Ascending aorta (tissue), 2 donors: ENCODE measurements at regions not wholly inside any gene's neighbourhood (a gene's known extent, or its start where the extent isn't known, plus 50 kb on each side); places are given as distances from the start of the nearest gene placed in this dataset.
"Not testable (repeated sequence)": the region's sequence is repeated elsewhere in the genome, so short reads cannot be mapped to it uniquely, and the experiment has no call there.

Experiments used
- DNase-seq, 2 donors: peaks; one replicate each; pipeline ENCODE4 v3.0.0-alpha.2; 2019; ENCODE audit warnings: low spot score in 2 of 2
- H3K27ac ChIP-seq, 2 donors: fragments of 200-600 bp; sonication (generic); one replicate each; pipeline ENCODE4 v1.5.1; 2016 to 2017; ENCODE audit warnings: mild to moderate bottlenecking in 1 of 2
- H3K27me3 ChIP-seq: fragments of 200-600 bp; sonication (generic); one replicate; pipeline ENCODE4 v1.5.1; 2017
- H3K36me3 ChIP-seq, 2 donors: fragments of 200-600 bp; sonication (generic); one replicate each; pipeline ENCODE4 v1.5.1; 2016
- H3K4me1 ChIP-seq, 2 donors: fragments of 200-600 bp; sonication (generic); one replicate each; pipeline ENCODE4 v1.5.1; 2016 to 2017; ENCODE audit warnings: mild to moderate bottlenecking in 1 of 2
- H3K4me3 ChIP-seq, 2 donors: fragments of 200-600 bp; sonication (generic); one replicate each; pipeline ENCODE4 v1.5.1; 2016 to 2017; ENCODE audit warnings: mild to moderate bottlenecking in 1 of 2
- H3K9me3 ChIP-seq, 2 donors: fragments of 200-600 bp; sonication (generic); one replicate each; pipeline ENCODE4 v1.5.1; 2016
- intact Hi-C: fragments of 100-400 bp; cut with DNase I; formaldehyde crosslinking; loops from one replicate; pipeline ENCODE4 v1.15.1; 2023
- TF ChIP-seq, protein P1 (sequence below), 3 experiments: fragments of 200-600 bp in 2 of 3; fragments of 450-650 bp in 1 of 3; sonication (generic) in 2 of 3; IDR thresholded peaks; one replicate each; pipeline ENCODE4 v1.5.1; 2016 to 2019; ENCODE audit warnings: antibody characterized with exemption in 3 of 3, mild to moderate bottlenecking in 1 of 3, moderate library complexity in 1 of 3

DNA sequence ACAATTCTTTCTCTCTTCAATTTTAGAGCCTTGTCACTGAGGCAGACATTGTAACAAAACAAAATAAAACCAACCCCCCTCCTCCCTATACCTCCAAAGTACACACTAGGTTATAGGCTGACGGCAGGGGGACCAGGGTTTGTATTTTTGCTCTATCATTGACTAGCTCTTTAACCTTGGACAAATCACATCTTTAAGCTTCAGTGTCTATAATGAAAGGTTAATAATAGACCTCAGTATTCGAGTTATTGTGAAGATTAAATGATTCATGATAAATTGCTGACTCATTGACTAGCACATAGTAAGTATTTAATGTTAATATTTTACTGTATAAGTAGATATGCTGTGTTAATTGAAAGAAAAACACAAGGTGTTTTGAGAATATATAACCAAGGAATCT, 1267.6 kb upstream of the ADGRL2 start:
- H3K27me3 ChIP-seq: no peaks in the 10 kb centered on the region

DNA sequence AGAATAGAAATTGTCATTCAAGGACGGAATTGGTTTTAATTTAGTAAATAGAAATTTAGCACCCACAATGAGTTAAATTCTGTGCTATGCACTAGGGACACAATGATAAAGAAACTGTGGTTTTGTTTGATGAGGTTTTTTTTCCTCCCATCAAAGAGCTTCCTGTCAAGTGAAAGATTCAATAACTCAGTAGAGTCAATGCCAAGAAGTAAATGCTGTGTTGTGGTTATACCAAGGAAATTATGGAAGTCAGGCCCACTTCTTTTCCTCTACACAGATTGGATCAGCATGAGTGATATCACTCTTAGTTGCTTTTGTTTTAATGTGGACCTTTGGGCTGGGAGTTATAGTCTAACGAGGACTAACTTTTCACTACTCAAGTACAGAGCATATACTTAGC, 1269.6 kb upstream of the ADGRL2 start:
- Histone ChIP-seq H3K4me1 (no peaks in the 10 kb centered on the region), H3K4me3 (no peak overlapping the region), H3K36me3 (no peaks in the 10 kb centered on the region), H3K27me3 (no peaks in the 10 kb centered on the region), H3K9me3 (no peaks in the 10 kb centered on the region), H3K27ac (no peak overlapping the region)
- intact Hi-C loops: no loop called here
- DNase-seq: no peak
- TF ChIP-seq, protein P1, sequence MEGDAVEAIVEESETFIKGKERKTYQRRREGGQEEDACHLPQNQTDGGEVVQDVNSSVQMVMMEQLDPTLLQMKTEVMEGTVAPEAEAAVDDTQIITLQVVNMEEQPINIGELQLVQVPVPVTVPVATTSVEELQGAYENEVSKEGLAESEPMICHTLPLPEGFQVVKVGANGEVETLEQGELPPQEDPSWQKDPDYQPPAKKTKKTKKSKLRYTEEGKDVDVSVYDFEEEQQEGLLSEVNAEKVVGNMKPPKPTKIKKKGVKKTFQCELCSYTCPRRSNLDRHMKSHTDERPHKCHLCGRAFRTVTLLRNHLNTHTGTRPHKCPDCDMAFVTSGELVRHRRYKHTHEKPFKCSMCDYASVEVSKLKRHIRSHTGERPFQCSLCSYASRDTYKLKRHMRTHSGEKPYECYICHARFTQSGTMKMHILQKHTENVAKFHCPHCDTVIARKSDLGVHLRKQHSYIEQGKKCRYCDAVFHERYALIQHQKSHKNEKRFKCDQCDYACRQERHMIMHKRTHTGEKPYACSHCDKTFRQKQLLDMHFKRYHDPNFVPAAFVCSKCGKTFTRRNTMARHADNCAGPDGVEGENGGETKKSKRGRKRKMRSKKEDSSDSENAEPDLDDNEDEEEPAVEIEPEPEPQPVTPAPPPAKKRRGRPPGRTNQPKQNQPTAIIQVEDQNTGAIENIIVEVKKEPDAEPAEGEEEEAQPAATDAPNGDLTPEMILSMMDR (IDR thresholded peaks at IDR 0.05): no peak

More for the DNA sequence above, 1267.6 kb upstream of the ADGRL2 start:
- TF ChIP-seq, protein P1 (IDR thresholded peaks at IDR 0.05): no peak
- no peak for DNase-seq
- Histone ChIP-seq H3K4me3 (no peak overlapping the region), H3K4me1 (no peaks in the 10 kb centered on the region), H3K27ac (no peak overlapping the region), H3K9me3 (no peaks in the 10 kb centered on the region), H3K36me3 (no peaks in the 10 kb centered on the region)
- intact Hi-C loops: no loop called here

DNA sequence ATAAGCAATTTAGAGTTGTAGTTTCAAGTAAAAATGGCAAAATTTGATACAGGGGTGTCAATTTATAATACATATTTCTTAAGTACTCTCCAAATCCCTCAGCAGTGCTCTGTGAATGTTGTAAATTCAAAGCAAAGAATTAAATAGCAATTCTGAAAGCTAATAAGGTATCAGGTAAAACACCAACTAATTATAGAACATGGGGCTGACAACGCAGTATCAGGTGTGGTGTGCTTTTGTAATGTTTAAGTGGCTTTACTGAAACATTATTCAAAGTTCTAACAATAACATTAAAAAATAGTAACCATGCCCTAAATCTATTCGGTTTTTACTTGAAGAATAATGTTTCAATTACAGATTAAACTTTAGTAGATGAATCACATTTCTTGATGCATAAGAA, 1271.2 kb upstream of the ADGRL2 start:
- H3K4me3 ChIP-seq: no peak overlapping the region
- no peak overlapping the region for H3K27ac ChIP-seq
- H3K27me3 ChIP-seq: no peaks in the 10 kb centered on the region
- H3K36me3 ChIP-seq: no peaks in the 10 kb centered on the region
- intact Hi-C loops: no loop called here
- DNase-seq: no peak
- TF ChIP-seq, protein P1 (IDR thresholded peaks at IDR 0.05): no peak
- no peaks in the 10 kb centered on the region for H3K9me3 ChIP-seq
- no peaks in the 10 kb centered on the region for H3K4me1 ChIP-seq

DNA sequence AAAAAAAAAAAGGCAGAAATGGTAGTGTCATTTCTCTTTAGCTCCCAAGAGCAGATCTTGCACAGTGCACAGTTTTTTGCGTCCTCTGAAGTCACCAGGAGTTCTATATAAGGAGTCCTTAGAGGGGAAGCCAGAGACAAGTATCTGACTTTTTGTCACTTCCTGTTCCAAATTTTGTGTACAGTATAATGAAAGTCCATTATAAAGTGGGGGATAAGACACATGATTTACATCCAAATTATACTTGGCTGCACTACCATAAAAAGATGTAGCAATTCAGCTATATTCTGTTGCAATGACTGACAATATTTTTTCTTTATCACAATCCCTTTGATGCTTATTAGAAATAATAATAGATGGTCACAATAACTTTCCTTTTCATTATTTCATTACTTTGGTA, 1276.9 kb upstream of the ADGRL2 start:
- TF ChIP-seq, protein P1 (IDR thresholded peaks at IDR 0.05): no peak
- no peak overlapping the region for H3K27ac ChIP-seq
- no peaks in the 10 kb centered on the region for H3K36me3 ChIP-seq
- no peaks in the 10 kb centered on the region for H3K27me3 ChIP-seq
- H3K4me3 ChIP-seq: no peak overlapping the region
- DNase-seq: no peak
- no peaks in the 10 kb centered on the region for H3K9me3 ChIP-seq
- intact Hi-C loops: no loop called here
- H3K4me1 ChIP-seq: no peaks in the 10 kb centered on the region

DNA sequence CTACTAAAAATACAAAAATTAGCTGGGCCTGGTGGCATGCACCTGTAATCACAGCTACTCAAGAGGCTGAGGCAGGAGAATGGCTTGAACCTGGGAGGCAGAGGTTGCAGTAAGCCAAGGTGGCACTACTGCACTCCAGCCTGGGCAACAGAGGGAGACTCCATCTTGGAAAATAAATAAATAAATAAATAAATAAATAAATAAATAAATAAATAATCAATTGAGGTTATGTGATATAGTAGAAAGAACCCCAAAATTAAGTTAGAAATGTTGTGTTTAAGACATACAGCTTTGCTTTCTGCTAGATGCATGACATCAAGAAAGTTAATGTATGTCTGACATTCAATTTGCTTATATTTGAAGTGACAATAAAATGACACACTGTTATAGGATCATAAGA, 1277.7 kb upstream of the ADGRL2 start:
- intact Hi-C loops: not testable (repeated sequence)

DNA sequence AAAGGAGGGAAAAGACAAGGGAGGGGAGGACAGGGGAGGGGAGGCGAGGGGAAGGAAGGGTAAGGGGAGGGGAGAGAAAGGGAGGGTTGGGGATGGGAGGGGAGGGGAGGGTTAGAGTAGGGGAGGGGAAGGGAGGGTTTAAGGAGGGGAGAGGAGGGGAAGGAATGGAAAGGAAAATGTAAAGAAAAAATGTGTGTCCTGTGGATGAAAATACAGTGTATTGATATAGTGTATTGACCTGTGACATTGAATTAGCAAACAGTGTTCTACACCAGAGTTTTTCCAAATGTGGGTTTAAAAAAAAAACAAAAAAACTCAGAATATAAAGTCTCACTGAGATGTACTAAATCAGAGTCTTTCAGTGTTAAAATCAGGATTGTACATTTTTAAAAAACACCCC, 1279.8 kb upstream of the ADGRL2 start:
- no peaks in the 10 kb centered on the region for H3K4me1 ChIP-seq
- H3K27me3 ChIP-seq: no peaks in the 10 kb centered on the region
- no peaks in the 10 kb centered on the region for H3K36me3 ChIP-seq
- TF ChIP-seq, protein P1 (IDR thresholded peaks at IDR 0.05): no peak
- H3K9me3 ChIP-seq: no peaks in the 10 kb centered on the region
- DNase-seq: no peak
- no peak overlapping the region for H3K27ac ChIP-seq
- intact Hi-C loops: no loop called here
- no peak overlapping the region for H3K4me3 ChIP-seq

More for the DNA sequence above, 1277.7 kb upstream of the ADGRL2 start:
- H3K4me3 ChIP-seq, H3K27ac ChIP-seq, DNase-seq, H3K36me3 ChIP-seq, H3K27me3 ChIP-seq, H3K4me1 ChIP-seq, H3K9me3 ChIP-seq: not testable (repeated sequence)
